BLaER1 treated with 17β-estradiol and CSF1 and Interleukin-3, amounts not matched to agents 10 nM and 100 nM (cell line): ENCODE measurements at regions not wholly inside any gene's neighbourhood (a gene's known extent, or its start where the extent isn't known, plus 50 kb on each side); places are given as distances from the start of the nearest gene placed in this dataset.
"Not testable (repeated sequence)": the region's sequence is repeated elsewhere in the genome, so short reads cannot be mapped to it uniquely, and the experiment has no call there.

Source experiments
- H3K27ac ChIP-seq, 11 experiments: shearing (Covaris generic); formaldehyde crosslinking; 2 replicates each; pipeline ENCODE4 v1.8.1; 2022
- H3K27me3 ChIP-seq, 11 experiments: shearing (Covaris generic); formaldehyde crosslinking; 2 replicates each; pipeline ENCODE4 v1.8.1; 2022
- H3K36me3 ChIP-seq, 11 experiments: shearing (Covaris generic); formaldehyde crosslinking; 2 replicates each; pipeline ENCODE4 v1.8.1; 2022
- H3K4me1 ChIP-seq, 10 experiments: shearing (Covaris generic); formaldehyde crosslinking; 2 replicates each; pipeline ENCODE4 v1.8.1; 2022
- H3K4me2 ChIP-seq, 11 experiments: shearing (Covaris generic); formaldehyde crosslinking; 2 replicates each; pipeline ENCODE4 v1.8.1; 2022
- H3K4me3 ChIP-seq, 10 experiments: shearing (Covaris generic); formaldehyde crosslinking; 2 replicates each; pipeline ENCODE4 v1.8.1; 2022
- H3K9ac ChIP-seq, 11 experiments: shearing (Covaris generic); formaldehyde crosslinking; 2 replicates each; pipeline ENCODE4 v1.8.1; 2022
- H3K9me3 ChIP-seq, 11 experiments: shearing (Covaris generic); formaldehyde crosslinking; replicated peaks in 1 of 11; 2 replicates each; pipeline ENCODE4 v1.8.1; 2022
- H4K20me1 ChIP-seq, 11 experiments: shearing (Covaris generic); formaldehyde crosslinking; 2 replicates each; pipeline ENCODE4 v1.8.1; 2022
- Cebpa-rat ChIP-seq, 11 experiments: shearing (Covaris generic); IDR thresholded peaks; 2 replicates each; pipeline ENCODE4 v1.8.1; 2022

GRCh38 chr11:116037861-116038260, 533.6 kb upstream of the CADM1 start:
- Histone ChIP-seq H3K27me3 (no peaks in the 10 kb centered on the region), H4K20me1 (no peaks in the 10 kb centered on the region), H3K9me3 (no peaks in the 10 kb centered on the region), H3K4me1 (no peaks in the 10 kb centered on the region), H3K9ac (no peak overlapping the region), H3K4me2 (no peak overlapping the region), H3K27ac (no peak overlapping the region), H3K36me3 (no peaks in the 10 kb centered on the region), H3K4me3 (no peak overlapping the region)
- TF ChIP-seq Cebpa-rat (IDR thresholded peaks at IDR 0.05): no peak

- H3K27ac ChIP-seq: no peak overlapping the region
- H4K20me1 ChIP-seq: no peaks in the 10 kb centered on the region
- no peaks in the 10 kb centered on the region for H3K36me3 ChIP-seq
- no peak overlapping the region for H3K4me3 ChIP-seq
- no peaks in the 10 kb centered on the region for H3K9me3 ChIP-seq
- H3K27me3 ChIP-seq: no peaks in the 10 kb centered on the region
- no peak for TF ChIP-seq Cebpa-rat (IDR thresholded peaks at IDR 0.05)
- H3K4me2 ChIP-seq: no peak overlapping the region
- no peaks in the 10 kb centered on the region for H3K4me1 ChIP-seq
- no peak overlapping the region for H3K9ac ChIP-seq
Measured at GRCh38 chr11:116035977-116036376, 531.8 kb upstream of the CADM1 start.

- Histone ChIP-seq H3K4me3 (no peak overlapping the region), H3K36me3 (no peaks in the 10 kb centered on the region), H3K27me3 (no peaks in the 10 kb centered on the region), H3K4me1 (no peaks in the 10 kb centered on the region), H3K9ac (no peak overlapping the region), H4K20me1 (no peaks in the 10 kb centered on the region), H3K4me2 (no peak overlapping the region), H3K9me3 (no peaks in the 10 kb centered on the region), H3K27ac (no peak overlapping the region)
- no peak for TF ChIP-seq Cebpa-rat (IDR thresholded peaks at IDR 0.05)
Measured at GRCh38 chr11:116033931-116034553, 529.8 kb upstream of the CADM1 start.

- H3K27me3 ChIP-seq: no peaks in the 10 kb centered on the region
- H4K20me1 ChIP-seq: no peaks in the 10 kb centered on the region
- H3K4me2 ChIP-seq: no peak overlapping the region
- no peaks in the 10 kb centered on the region for H3K9me3 ChIP-seq
- H3K4me3 ChIP-seq: no peak overlapping the region
- no peak for TF ChIP-seq Cebpa-rat (IDR thresholded peaks at IDR 0.05)
- no peak overlapping the region for H3K27ac ChIP-seq
- no peaks in the 10 kb centered on the region for H3K36me3 ChIP-seq
- no peaks in the 10 kb centered on the region for H3K4me1 ChIP-seq
- no peak overlapping the region for H3K9ac ChIP-seq
Measured at GRCh38 chr11:116030697-116031331, 526.6 kb upstream of the CADM1 start.

GRCh38 chr11:116028506-116028905, 524.3 kb upstream of the CADM1 start:
- H3K4me3 ChIP-seq, H3K4me2 ChIP-seq, H4K20me1 ChIP-seq, H3K27me3 ChIP-seq, H3K9ac ChIP-seq, H3K4me1 ChIP-seq, H3K36me3 ChIP-seq, H3K27ac ChIP-seq: not testable (repeated sequence)
- H3K9me3 ChIP-seq: peaks cover 5 to 12% (median 7%) of the 10 kb centered on the region in 11 experiments; a peak in 17 of 22 replicates

GRCh38 chr11:115999437-115999836, 495.2 kb upstream of the CADM1 start:
- no peak overlapping the region for H3K4me3 ChIP-seq
- no peaks in the 10 kb centered on the region for H3K36me3 ChIP-seq
- no peak overlapping the region for H3K4me2 ChIP-seq
- no peaks in the 10 kb centered on the region; a peak in 1 of 22 replicates for H4K20me1 ChIP-seq
- H3K27ac ChIP-seq: no peak overlapping the region
- H3K4me1 ChIP-seq: peaks cover 0 to 22% (median 0%) of the 10 kb centered on the region in 10 experiments; a peak in 7 of 20 replicates
- no peaks in the 10 kb centered on the region for H3K9me3 ChIP-seq
- TF ChIP-seq Cebpa-rat (IDR thresholded peaks at IDR 0.05): no peak
- H3K27me3 ChIP-seq: no peaks in the 10 kb centered on the region
- no peak overlapping the region for H3K9ac ChIP-seq

- Histone ChIP-seq H3K4me2 (peak overlapping the region in 3 of 11 experiments; percentile 25 to 61 (median 48); a peak in 5 of 22 replicates), H3K27ac (peak overlapping the region in 2 of 11 experiments; percentile 41 to 55; a peak in 3 of 22 replicates), H3K9me3 (no peaks in the 10 kb centered on the region), H3K4me1 (peaks cover 0 to 22% (median 0%) of the 10 kb centered on the region in 10 experiments; a peak in 7 of 20 replicates), H3K4me3 (no peak overlapping the region), H3K36me3 (no peaks in the 10 kb centered on the region), H4K20me1 (no peaks in the 10 kb centered on the region; a peak in 1 of 22 replicates), H3K27me3 (no peaks in the 10 kb centered on the region), H3K9ac (no peak overlapping the region)
- TF ChIP-seq Cebpa-rat (IDR thresholded peaks at IDR 0.05): no peak
Measured at GRCh38 chr11:115996808-115997188, 492.6 kb upstream of the CADM1 start.

GRCh38 chr11:115996125-115996807, 492.1 kb upstream of the CADM1 start:
- H3K36me3 ChIP-seq: no peaks in the 10 kb centered on the region
- peak overlapping the region in 2 of 11 experiments; percentile 3 to 55; a peak in 1 of 22 replicates for H3K27ac ChIP-seq
- no peaks in the 10 kb centered on the region; a peak in 1 of 22 replicates for H4K20me1 ChIP-seq
- H3K9ac ChIP-seq: no peak overlapping the region
- H3K4me1 ChIP-seq: peaks cover 0 to 22% (median 0%) of the 10 kb centered on the region in 10 experiments; a peak in 7 of 20 replicates
- H3K27me3 ChIP-seq: no peaks in the 10 kb centered on the region
- no peak overlapping the region for H3K4me3 ChIP-seq
- peak overlapping the region in 2 of 11 experiments; percentile 48 to 61; a peak in 3 of 22 replicates for H3K4me2 ChIP-seq
- H3K9me3 ChIP-seq: no peaks in the 10 kb centered on the region
- no peak for TF ChIP-seq Cebpa-rat (IDR thresholded peaks at IDR 0.05)

- TF ChIP-seq Cebpa-rat (IDR thresholded peaks at IDR 0.05): no peak
- no peak overlapping the region for H3K27ac ChIP-seq
- no peaks in the 10 kb centered on the region for H3K36me3 ChIP-seq
- H3K27me3 ChIP-seq: no peaks in the 10 kb centered on the region
- no peak overlapping the region for H3K9ac ChIP-seq
- no peaks in the 10 kb centered on the region for H4K20me1 ChIP-seq
- H3K9me3 ChIP-seq: no peaks in the 10 kb centered on the region
- H3K4me3 ChIP-seq: no peak overlapping the region
- peaks cover 0 to 22% (median 0%) of the 10 kb centered on the region in 10 experiments; a peak in 7 of 20 replicates for H3K4me1 ChIP-seq
- no peak overlapping the region for H3K4me2 ChIP-seq
Measured at GRCh38 chr11:115993590-115993989, 489.4 kb upstream of the CADM1 start.
